IPS DF 4.7 (cell line): ENCODE measurements at regions not wholly inside any gene's neighbourhood (a gene's known extent, or its start where the extent isn't known, plus 50 kb on each side); places are given as distances from the start of the nearest gene placed in this dataset.

Experiments used
- DNase-seq: peaks from one replicate; pipeline ENCODE4 v3.0.0-alpha.2; 2013; ENCODE audit warnings: low spot score; ENCODE audit errors: extremely low read depth

DNA sequence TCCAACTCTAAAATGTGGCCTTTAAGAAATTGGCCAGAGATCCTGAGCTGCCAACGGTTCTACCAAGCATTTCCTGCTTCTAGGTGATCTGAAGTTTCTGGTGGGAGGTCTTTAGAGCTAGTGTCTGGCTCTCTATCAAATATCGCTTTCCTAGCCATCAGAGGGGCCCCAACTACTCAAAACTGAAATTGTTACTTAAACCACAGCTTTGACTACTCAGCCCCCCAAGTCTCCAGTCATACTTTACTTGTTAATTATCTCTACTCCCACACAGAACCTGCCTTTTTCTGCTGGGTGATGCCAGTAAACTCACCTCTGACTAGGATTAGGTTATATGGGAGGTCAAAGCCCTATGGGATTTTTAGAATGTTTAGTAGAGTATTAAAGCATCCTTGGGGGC lies 95.1 kb downstream of the FASLG start:
- DNase-seq = no peak

DNA sequence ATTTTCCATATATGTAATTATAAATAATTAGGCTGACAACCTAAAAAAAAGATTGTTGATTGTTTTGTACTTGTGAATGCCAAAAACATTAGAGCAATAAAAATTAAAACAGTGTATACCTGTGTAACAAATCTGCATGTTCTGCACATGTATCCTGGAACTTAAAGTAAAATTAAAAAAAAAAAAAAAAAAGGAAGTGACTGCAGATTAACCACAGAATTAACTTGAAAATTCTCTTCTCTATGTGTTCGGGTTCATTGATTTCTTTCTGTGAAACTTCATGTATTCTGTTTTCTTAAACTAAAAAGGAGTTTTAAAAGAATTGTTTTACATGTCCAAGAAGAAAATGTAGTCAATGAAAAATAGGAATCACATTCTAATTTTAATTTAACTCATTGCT lies 95.7 kb downstream of the FASLG start:
- no peak for DNase-seq

DNA sequence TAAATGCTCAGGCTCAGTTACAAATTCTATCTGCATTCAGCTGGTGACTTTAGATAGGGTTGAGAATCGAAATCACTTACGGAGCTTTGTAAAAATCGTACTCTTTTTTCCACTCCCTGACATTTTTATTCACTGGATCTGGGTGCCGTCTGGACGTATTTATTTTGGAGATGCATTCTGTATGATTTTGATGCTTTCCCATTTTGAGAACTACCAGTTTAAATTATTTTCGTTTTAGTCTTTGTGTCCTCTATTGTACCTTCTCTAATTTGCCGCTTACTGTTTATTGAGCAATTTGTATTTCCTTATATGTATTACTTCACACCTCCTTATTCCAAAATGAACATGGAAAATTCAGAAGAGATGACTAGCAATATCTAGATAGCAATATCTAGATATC lies 96.2 kb downstream of the FASLG start:
- DNase-seq = no peak

DNA sequence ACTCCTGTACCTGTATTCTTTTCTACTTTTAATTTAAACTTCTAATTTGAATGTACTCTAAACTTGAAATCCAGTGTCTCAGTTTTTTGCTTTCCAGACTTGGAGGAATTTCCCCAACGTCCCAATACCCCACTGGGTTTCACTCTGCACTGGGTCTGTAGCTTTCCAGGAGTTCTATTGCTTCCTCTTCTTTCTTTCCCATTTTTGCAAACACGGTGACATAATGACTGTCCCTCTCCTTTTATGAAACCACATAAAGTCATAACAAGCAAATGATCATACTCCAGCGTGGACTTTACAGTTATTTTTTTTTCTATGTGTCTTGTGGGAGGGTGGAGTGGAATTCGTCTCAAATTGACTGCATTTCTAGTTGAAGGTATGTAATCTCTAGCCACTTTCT lies 97.1 kb downstream of the FASLG start:
- no peak for DNase-seq

DNA sequence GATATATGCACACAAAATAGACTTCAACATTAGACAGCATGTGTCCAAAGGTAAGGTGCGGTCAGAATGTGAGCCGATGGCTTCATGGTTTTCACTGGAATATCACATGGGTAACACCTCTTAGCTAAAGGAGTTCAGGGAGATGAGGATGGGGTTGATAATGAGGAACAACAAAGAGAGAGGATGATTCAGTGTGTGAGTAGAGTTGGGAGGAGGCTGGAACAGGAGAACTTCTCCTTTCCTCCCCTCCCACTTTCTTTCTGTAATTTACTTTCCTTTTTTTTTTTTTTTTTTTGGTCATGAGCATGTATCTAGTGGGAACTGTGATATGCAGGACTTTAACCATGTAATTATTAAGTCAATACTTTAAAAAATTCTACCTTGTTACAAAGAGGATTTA lies 99.4 kb downstream of the FASLG start:
- no peak for DNase-seq

DNA sequence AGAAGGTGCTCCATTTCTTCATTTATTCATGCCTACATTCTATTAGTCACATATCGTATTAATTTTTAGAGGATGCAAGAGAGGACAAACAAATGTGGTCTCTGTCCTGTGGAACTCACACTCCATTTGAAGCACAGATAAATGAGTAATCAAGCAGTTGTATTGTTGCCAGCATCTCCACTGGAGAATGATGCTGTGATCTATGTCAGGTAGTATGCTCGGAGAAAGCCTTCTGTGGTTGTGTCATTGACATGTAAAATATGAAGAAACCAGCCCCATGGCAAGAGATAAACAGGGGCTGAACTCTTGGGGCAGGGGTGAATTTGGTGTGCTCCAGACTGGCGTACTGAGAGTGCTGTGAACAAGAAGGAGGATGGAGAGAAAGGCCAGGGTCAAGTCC lies 101.2 kb downstream of the FASLG start:
- no peak for DNase-seq

DNA sequence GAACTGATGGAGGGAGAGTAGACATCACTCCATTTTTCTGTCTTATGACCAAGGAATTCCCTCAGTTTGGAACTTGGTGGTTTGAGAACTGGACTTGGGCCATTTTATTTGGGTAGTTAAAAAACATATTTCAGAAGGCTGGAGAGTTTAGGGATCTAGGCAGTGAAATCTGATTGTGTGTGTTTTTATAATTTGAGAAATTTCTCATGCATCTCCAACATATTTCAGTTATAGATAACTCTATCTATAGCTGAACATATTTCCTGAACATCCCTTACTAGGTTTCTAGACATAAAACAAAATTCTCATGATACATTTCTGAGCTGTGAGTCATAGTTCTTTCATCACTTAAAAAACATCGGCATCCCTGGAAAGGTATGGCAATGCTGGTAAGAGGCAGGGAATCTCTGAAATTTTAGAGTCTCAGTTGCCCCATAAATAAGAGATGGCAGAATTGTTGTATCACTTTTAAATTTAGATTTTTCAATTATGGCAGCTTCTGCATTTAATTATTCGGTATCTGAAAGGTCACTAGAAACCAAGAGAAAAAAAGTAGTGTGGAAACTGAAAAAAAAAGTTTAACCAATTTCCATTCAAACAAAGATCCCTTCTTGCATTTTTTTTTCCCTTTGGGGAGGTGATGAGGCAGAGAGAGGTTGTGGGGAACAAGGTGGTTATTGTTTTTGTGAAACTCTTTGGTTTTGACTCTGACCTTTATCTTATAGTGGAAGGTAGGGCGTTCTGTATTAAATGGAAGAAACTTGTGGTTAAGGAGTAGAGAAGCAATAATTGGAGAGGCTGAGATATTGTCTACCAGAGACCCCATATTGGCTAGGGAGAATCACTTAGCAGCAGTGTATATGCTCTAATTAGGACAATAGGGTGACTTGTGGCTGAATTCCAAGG lies 102.9 kb downstream of the FASLG start:
- DNase-seq = no peak

DNA sequence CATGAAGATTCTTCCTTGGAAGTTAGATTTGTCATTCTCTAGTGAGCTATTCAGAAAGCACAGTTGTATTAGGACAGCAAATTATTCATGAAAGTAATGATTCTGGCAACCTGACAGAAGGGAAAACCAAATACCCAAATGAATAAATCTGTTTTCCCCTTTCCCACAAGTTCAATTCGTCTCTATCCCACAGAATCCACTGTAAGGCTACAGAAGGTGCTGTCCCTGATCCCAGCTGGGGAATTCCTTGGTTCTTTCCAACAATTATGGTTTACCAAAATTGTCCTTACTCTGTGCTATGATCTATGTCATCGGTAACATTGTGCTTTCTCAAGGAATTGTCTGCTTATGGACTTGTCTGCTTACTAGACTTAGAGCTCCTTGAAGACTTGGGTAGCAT lies 104.2 kb downstream of the FASLG start:
- DNase-seq = no peak

DNA sequence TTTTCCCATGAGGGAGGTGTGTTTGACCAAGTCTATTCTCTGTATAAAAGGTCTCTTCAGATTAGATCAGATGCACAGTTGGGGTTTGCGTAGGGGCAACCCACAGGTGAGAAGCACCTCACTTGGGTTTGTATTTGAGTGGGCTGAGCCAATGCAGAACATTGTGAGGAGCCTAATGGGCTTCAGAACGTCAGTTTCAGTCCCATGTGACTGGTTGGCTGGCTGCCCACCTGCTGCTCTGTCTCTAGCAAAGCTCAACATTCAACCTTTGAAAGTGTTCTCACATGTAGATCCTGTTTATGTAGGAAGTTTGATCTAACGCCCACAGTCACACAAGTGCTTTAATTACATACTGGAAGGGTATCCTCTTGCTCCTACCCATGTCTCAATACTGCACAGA lies 105.5 kb downstream of the FASLG start:
- no peak for DNase-seq

DNA sequence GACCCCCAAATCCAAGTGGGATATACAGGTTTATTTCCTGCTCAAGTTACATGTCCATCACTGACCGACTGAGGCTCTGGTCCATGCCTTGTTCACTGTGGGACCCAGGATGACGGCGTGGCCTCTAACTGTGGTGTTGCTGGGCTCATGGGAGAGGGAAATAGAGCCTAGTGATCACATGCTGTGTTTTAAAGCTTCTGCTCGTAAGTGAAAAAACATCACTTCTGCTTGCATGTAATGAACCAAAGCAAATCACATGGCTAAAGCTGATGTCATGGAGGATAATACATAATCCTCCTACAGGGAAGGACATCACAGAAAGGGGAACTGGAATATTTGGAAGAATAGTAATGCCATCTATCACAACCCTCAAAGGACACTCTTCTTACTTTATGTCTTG lies 107.6 kb downstream of the FASLG start:
- no peak for DNase-seq

DNA sequence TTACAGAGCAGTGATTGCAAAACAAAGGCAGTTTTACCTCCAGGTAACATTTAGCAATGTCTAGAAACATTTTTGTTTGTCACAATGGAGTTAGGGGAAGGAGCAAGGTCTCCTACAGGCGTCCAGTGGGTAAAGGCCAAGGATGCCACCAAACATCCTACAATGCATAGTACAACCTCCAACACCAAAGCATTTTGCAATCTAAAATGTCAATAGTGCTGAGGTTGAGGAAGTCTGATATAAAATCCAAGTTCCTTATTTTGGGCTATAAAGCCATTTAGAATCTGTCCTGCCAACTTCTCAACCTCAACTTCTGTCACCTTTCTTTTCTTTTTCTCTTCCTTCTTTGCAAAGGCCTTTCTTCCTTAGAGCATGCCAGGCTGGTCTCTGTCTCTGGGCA lies 111.2 kb downstream of the FASLG start:
- no peak for DNase-seq

DNA sequence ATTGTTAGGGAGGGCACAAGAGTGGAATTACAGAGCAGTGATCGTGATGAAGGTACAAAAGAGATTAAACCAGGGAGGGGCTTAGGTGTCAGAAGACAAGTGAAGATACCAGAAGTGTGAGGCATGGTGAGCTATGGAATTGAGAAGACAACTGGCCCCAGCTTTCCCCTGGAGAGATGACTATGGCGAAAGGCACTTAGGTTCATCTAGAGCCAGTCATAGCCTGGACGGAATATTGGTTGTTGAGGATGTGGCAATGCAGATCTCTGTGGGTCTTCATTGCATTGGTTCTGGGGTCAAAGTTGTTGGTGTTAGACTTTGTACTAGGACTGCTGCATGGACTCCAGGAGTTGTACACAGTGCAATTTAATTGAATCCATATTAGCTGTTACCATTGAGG lies 115.7 kb downstream of the FASLG start:
- no peak for DNase-seq

DNA sequence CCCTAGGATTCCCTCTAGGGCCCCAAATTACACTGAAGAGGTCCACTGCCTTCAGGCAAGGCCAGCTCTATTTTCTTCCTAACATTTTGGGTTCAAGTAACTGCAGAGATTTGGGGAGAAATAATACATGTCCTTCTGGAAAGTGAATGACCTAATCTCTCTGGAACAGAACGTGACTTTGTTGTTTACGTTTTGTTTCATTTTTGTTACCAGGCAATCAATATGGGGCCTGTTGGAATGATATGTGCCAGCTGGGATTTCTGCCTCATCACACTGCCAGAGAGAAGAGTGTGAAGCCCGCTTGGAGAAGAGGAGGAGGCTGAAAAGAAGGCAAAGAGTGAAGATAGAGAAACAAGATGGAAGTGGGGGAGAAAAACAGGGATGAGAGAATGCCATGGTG lies 116.7 kb downstream of the FASLG start:
- DNase-seq = no peak

DNA sequence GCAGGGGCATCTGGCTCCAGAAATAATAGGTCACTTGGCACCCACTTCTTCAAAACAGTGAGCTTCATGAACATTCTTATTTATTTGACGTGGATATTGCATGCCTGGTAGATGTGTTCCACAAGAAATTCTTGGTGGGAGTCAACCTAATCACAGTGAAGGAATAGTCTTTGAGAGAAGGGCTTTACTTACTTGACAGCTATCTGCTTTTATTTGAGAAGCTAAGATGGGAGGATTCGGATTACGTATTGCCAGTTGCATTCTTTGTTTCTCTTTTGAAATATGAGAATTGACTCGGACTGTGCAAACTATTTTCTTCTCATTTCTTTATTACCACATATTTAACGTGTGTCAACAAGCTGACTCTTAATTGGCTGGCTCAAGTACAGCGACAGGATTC lies 117.2 kb downstream of the FASLG start:
- no peak for DNase-seq

DNA sequence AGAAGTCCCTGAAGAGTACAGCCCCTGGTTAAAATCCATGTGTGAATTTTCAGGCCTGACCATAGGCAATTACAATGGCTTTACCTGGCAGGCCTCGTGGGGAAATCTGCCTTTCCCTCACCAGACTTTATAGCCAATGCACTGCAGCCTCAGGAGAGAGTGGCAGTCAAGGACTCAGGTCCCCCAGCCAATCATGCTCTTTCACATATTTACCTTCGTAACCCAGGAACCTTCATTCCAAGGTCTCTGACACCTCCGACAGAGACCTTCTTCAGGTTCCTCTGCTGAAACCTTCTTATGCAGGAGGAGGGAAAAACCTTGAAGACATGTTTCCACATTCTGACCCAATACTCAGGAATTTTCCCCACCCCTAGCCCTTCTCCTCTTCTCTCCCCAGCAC lies 118.9 kb downstream of the FASLG start:
- DNase-seq = no peak

DNA sequence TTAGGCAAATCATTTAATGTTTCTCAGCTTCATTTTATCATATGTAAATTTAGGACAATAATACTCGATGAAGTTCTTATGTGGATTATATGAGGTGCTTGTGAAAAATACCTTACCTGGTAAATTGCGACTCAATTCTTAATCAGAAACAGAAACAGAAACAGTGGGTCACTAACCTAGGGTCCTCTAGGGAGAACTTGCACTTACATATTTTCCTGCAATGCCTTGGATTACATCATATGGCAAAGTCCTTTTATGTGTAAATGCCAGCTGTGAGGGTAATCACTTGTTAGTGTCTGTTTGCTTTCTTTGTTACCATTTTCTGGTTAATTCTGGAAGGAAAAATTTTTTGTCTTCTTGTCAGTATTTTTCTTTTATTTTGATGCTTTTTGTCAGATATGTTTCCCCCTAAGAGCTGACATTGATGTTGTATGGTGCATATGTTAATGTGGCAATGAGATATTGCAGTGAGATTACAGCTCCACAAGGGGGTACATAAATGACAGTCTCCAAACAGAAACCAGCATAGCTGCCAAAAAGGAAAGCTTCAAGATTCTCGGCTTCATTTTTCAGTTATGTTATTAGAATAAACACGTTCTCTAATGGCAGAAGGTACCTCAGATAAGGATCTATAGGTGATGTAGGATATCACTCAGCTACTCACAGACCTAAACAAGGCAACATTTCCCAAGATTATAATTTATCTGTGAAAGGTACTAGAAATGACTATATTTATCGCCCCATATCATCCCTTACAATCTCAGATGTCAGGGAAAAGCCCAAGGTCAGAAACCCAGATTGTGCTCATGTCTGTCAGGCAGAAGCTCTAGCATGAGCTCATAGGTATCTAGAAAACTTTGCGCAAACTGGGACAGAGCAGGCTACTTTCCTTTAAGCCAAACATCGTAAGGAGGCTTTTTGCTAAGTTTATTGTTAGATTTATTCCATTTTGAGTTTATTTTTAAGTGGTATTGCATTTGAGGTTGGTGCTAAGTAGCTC lies 119.9 kb downstream of the FASLG start:
- DNase-seq = no peak

DNA sequence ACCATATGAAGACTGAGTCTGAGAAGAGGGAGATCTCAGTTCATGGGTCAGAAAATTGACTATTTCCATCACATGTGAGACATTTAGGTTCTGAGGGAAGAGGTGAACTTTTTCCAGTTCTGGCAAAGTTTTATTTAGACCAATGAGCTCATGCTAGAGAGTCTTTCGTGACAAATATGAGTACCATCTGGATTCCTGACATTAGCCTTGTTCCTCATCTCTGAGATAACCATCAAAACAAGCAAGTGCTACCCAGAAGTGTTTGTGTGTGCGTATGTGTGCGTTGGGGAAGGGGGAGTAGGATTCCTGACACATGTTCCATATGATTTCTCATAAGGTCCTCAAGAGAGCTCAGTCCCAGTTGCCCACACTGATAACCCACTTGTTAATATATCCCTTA lies 120.6 kb downstream of the FASLG start:
- no peak for DNase-seq

DNA sequence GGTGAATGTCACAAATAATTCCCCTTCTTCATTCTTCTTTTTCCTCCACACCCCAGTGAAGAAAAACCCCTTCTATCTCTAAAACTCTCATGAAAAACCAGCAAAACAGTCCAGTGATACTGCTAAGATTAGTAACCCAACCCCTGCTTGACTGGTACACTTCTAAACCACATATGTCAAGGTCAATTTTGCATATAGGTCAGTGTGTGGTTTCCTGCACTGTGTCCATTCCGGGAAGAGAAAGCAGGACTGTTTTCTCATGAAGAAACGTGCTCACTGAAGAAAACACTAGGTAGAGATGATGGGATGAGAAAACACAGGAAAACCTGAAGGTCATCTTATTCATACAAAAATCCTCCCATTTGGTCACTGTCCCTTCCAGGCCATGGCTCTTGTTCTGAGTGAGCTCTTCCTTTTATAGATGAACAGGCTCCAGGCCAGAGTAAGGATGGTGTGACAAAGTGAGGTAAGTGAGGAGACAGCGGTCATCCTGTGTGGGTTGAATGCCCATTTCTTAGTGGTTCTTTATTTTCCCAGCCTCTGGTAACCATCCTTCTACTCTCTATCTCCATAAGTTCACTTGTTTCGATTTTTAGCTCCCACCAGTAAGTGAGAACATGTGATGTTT lies 122.7 kb downstream of the FASLG start:
- no peak for DNase-seq

DNA sequence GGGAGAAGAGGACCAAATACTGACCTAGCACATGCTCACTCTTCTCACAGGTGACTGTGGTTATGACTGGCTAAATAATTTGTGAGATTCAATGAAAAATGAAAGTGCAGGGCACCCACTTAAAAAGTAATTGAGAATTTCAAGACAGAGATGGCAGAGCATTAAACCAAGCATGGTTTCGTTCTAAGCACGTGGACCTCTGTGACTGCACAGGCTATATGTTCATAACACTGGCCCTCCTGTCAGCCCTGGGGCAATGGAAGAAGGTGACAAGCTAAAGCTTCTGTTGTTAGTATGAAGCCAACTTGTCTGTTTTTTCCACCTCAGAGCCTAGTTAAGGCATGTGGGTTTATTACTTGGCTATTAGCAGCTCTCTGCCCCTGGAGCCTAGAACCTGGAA lies 130.9 kb downstream of the FASLG start:
- no peak for DNase-seq

DNA sequence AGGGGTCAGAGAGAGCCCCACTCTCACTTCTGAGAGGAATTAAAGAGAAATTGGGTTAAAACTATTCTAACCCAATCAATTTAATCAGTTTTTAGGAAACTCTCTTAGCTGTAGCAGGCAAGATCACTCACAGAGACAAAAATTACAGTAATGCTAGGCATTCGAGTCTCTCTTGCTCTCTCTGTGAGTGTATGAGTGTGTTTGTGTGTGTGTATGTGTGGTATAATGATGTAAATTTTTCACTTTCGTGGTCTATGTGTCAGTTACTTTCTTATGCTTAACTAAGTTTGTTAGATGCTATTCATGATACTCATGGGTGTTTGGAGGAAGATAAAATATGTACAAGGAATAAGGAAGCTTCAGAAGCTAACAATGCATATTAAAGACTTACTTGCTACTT lies 131.3 kb downstream of the FASLG start:
- no peak for DNase-seq

DNA sequence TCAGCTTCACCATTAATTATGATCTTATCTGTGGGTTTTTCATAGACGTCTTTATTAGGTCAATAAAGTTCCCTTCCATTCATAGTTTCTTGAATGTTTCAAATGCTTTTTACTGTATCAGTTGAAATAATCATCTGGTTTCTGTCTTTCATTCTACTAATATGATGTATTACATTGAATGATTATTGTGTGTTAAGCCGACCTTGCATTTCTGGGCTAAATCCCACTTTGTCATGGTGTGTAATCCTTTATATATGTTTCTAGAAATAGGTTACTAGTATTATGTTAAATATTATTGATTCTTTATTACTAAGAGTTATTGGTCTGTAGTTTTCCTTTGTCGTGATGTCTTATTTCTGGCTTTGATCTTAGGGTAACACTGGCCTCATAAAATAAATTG lies 134.9 kb downstream of the FASLG start:
- no peak for DNase-seq

DNA sequence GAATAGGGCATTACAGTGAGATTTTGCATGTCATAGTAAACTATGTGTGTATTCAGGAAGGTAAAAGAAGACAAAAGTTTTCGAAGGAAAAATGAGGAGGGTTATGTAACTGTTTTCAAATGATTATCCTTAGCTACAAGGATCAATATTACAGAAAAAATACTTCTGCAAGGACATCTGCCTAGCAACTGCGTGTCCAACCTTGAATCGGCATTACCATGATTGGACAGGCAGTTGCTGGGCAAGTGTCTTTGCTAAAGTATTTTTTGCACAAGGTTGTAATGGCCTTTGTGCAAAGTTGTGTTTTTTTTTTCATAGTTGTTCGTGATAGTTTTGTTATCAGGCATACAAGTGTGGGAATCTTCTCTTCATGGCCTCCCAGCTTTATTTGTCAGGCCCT lies 136.8 kb downstream of the FASLG start:
- DNase-seq = no peak
